ENCODE measurements at regions not wholly inside any gene's neighbourhood (a gene's known extent, or its start where the extent isn't known, plus 50 kb on each side); places are given as distances from the start of the nearest gene placed in this dataset.
A peak's percentile ranks its signal among the peaks of the same experiment; 100 is the strongest.

DNA sequence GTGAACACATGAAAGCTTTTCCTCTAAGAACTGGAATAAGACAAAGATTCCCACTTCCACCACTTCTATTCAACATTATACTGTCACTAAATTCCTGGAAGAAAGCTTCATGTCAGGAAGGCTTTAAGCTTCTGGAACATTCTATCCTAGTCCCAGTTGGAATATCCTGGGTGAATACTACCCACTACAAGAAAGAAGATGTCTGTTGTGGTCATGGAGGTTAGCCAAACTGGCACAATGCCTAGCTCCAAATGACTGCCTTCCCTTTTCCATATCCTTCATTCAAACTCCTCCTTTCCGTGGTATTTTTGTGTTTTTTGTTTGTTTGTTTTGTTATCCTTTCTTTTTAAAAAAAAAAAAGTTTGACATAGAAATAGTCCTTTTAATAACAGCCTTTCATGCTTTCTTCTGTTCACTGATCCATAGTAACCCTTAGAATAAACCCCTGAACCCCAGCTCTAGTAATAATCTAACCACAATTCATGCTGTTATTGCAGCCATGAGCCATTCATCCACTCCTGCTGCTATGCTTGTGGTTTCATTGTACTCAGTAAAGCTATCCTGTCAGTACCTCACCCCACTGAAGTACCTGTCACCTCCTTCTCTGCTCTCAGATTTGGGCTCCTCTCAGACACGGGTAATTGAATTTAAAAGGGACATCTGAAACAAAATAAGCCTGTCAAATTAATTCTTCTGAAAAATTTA lies 447.5 kb downstream of the IGSF11 start:
- H3K27me3 Mint-ChIP-seq (ENCODE audit: insufficient read depth, unreplicated experiment) = no peaks in the 10 kb centered on the region
- no peak for TF ChIP-seq CTCF (IDR thresholded peaks at IDR 0.05; ENCODE audit: insufficient read depth in 1 of 2, low read depth in 1 of 2, low read length in 1 of 2, severe bottlenecking in 1 of 2, unreplicated experiment in 1 of 2)
- Histone ChIP-seq H3K36me3 (ENCODE audit: control insufficient read depth, insufficient read depth, low read length) (no peaks in the 10 kb centered on the region), H3K9me3 (0 out of 2 replicates have a peak, but pooled peaks cover 11% of the 10 kb centered on the region), H3K4me1 (peaks cover 14% of the 10 kb centered on the region), H3K4me3 (ENCODE audit: low read depth, low read length) (no peak overlapping the region), H3K27me3 (replicated peaks; ENCODE audit: control insufficient read depth, insufficient read depth, low read length) (no peaks in the 10 kb centered on the region)
- BruUV-seq (replicated peaks) = no TSS peak
- no peaks in the 10 kb centered on the region for H3K36me3 Mint-ChIP-seq (ENCODE audit: insufficient read depth, unreplicated experiment)
- ChIA-PET POLR2A (no interaction called here), CTCF (no interaction called here)
- H3K9me3 Mint-ChIP-seq (ENCODE audit: unreplicated experiment) = peaks cover 25% of the 10 kb centered on the region
- no peak overlapping the region for H3K27ac Mint-ChIP-seq (ENCODE audit: unreplicated experiment)
- no peak for DNase-seq
- no peak overlapping the region for H3K4me3 Mint-ChIP-seq (ENCODE audit: unreplicated experiment)
- intact Hi-C loops (cut with micrococcal nuclease; ENCODE audit: unreplicated experiment) = no loop called here
- H3K4me1 Mint-ChIP-seq (ENCODE audit: low read depth, unreplicated experiment) = peaks cover 8% of the 10 kb centered on the region

DNA sequence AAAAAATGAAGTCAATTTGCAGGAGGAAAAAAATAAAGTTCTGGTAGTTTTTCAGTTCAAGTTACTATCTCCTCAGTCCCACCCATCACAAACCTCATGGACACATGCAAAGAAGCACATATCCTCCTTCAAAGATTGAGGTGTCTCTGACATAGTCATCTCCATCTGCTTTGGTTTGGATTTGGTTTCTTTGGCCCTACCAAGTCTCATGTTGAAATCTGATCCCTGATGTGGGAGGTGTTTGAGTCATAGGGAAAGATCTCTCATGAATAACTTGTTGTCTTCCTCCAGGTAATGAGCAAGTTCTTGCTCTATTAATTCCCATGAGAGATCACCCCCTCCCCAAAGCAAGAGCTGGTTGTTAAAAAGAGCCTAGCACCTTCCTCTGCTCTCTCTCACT lies 446.8 kb downstream of the IGSF11 start:
- TF ChIP-seq CTCF (IDR thresholded peaks at IDR 0.05; ENCODE audit: insufficient read depth in 1 of 2, low read depth in 1 of 2, low read length in 1 of 2, severe bottlenecking in 1 of 2, unreplicated experiment in 1 of 2) = no peak
- peaks cover 20% of the 10 kb centered on the region for H3K9me3 Mint-ChIP-seq (ENCODE audit: unreplicated experiment)
- ChIA-PET CTCF (no interaction called here), POLR2A (no interaction called here)
- no peaks in the 10 kb centered on the region for H3K36me3 ChIP-seq (ENCODE audit: control insufficient read depth, insufficient read depth, low read length)
- no TSS peak for BruUV-seq (replicated peaks)
- H3K27ac Mint-ChIP-seq (ENCODE audit: unreplicated experiment) = peak overlapping the region; percentile 46
- intact Hi-C loops (cut with micrococcal nuclease; ENCODE audit: unreplicated experiment) = no loop called here
- H3K27me3 ChIP-seq (replicated peaks; ENCODE audit: control insufficient read depth, insufficient read depth, low read length) = no peaks in the 10 kb centered on the region
- H3K36me3 Mint-ChIP-seq (ENCODE audit: insufficient read depth, unreplicated experiment) = no peaks in the 10 kb centered on the region
- H3K27me3 Mint-ChIP-seq (ENCODE audit: insufficient read depth, unreplicated experiment) = no peaks in the 10 kb centered on the region
- DNase-seq = no peak
- peaks cover 8% of the 10 kb centered on the region for H3K4me1 Mint-ChIP-seq (ENCODE audit: low read depth, unreplicated experiment)
- H3K4me3 ChIP-seq (ENCODE audit: low read depth, low read length) = no peak overlapping the region
- H3K4me1 ChIP-seq = peaks cover 18% of the 10 kb centered on the region
- 0 out of 2 replicates have a peak, but pooled peaks cover 10% of the 10 kb centered on the region for H3K9me3 ChIP-seq
- H3K4me3 Mint-ChIP-seq (ENCODE audit: unreplicated experiment) = no peak overlapping the region

GRCh38 chr3:118593277-118593670 lies 441.4 kb downstream of the IGSF11 start:
- H3K9me3 Mint-ChIP-seq (ENCODE audit: unreplicated experiment) = peaks cover 41% of the 10 kb centered on the region
- intact Hi-C loops (cut with micrococcal nuclease; ENCODE audit: unreplicated experiment) = loop anchor here (1.0 kb wide), 2 partner anchors 36 to 53 kb away; no protein-coding TSS in a partner anchor
- Histone ChIP-seq H3K27me3 (replicated peaks; ENCODE audit: control insufficient read depth, insufficient read depth, low read length) (no peaks in the 10 kb centered on the region), H3K9me3 (0 out of 2 replicates have a peak, but pooled peaks cover 4% of the 10 kb centered on the region), H3K4me1 (peaks cover 35% of the 10 kb centered on the region), H3K36me3 (ENCODE audit: control insufficient read depth, insufficient read depth, low read length) (no peaks in the 10 kb centered on the region), H3K4me3 (ENCODE audit: low read depth, low read length) (no peak overlapping the region)
- no TSS peak for BruUV-seq (replicated peaks)
- H3K4me3 Mint-ChIP-seq (ENCODE audit: unreplicated experiment) = no peak overlapping the region
- no peaks in the 10 kb centered on the region for H3K27me3 Mint-ChIP-seq (ENCODE audit: insufficient read depth, unreplicated experiment)
- peak; percentile 62 to 80 for DNase-seq
- H3K36me3 Mint-ChIP-seq (ENCODE audit: insufficient read depth, unreplicated experiment) = no peaks in the 10 kb centered on the region
- no peak for TF ChIP-seq CTCF (IDR thresholded peaks at IDR 0.05; ENCODE audit: insufficient read depth in 1 of 2, low read depth in 1 of 2, low read length in 1 of 2, severe bottlenecking in 1 of 2, unreplicated experiment in 1 of 2)
- peak overlapping the region; percentile 64 for H3K27ac Mint-ChIP-seq (ENCODE audit: unreplicated experiment)
- ChIA-PET POLR2A (interaction anchor here (0.7 kb wide), 1 partner anchor 35 kb away, joined by 3 read pairs; no protein-coding TSS in a partner anchor), CTCF (interaction anchor here (0.9 kb wide), 1 partner anchor 36 kb away, joined by 3 read pairs; no protein-coding TSS in a partner anchor)
- H3K4me1 Mint-ChIP-seq (ENCODE audit: low read depth, unreplicated experiment) = peaks cover 5% of the 10 kb centered on the region
